SH-SY5Y (cell line): ENCODE measurements at regions not wholly inside any gene's neighbourhood (a gene's known extent, or its start where the extent isn't known, plus 50 kb on each side); places are given as distances from the start of the nearest gene placed in this dataset.

ENCODE experiments used
- GATA2 ChIP-seq: IDR thresholded peaks from 2 replicates; pipeline ENCODE4 v1.6.1; 2011; ENCODE audit warnings: mild to moderate bottlenecking, low read depth, low read length
- GATA3 ChIP-seq: IDR thresholded peaks from 2 replicates; pipeline ENCODE4 v1.6.1; 2011; ENCODE audit warnings: low read depth, mild to moderate bottlenecking, low read length, moderate library complexity

DNA sequence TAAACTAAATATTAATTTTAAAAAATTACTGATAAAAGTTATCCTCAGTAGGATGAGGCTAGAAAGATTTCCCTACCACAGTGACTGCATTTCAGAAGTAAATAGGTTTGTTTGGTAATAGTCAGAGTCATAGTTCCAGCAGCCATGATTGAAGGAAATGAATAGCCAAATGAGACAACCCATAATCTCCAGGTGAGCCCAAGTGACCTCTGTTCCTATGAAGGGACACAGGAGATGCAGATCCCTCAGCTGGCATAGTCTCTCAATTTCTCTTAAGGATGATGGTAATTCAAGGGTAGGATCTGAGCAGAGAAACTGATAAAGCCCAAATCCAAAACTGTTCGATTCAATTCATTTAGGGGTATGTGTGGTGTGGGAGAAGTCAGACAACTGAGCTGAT lies 461.8 kb downstream of the RAP2B start:
- no peak for TF ChIP-seq GATA2
- no peak for TF ChIP-seq GATA3
